ENCODE measurements at regions not wholly inside any gene's neighbourhood (a gene's known extent, or its start where the extent isn't known, plus 50 kb on each side); places are given as distances from the start of the nearest gene placed in this dataset.
"Not testable (repeated sequence)": the region's sequence is repeated elsewhere in the genome, so short reads cannot be mapped to it uniquely, and the experiment has no call there.

- intact Hi-C loops (cut with DNase I) = no loop called here
- no peak for ATAC-seq (ENCODE audit: poor library complexity)
- DNase-seq = no peak
Observed at GRCh38 chr4:111269439-111269838, 646.6 kb upstream of the PITX2 start.

GRCh38 chr4:111274060-111274459, 651.2 kb upstream of the PITX2 start:
- intact Hi-C loops (cut with DNase I) = no loop called here
- ATAC-seq (ENCODE audit: poor library complexity) (no peak), DNase-seq (no peak)

- intact Hi-C loops (cut with DNase I) = no loop called here
- ATAC-seq (ENCODE audit: poor library complexity) (no peak), DNase-seq (no peak)
Observed at GRCh38 chr4:111274486-111274885, 651.6 kb upstream of the PITX2 start.

- intact Hi-C loops (cut with DNase I) = no loop called here
Observed at GRCh38 chr4:111281219-111281618, 658.3 kb upstream of the PITX2 start.

GRCh38 chr4:111282035-111282434, 659.2 kb upstream of the PITX2 start:
- ATAC-seq (ENCODE audit: poor library complexity) = no peak
- DNase-seq = no peak
- intact Hi-C loops (cut with DNase I) = no loop called here

More at GRCh38 chr4:111281219-111281618, 658.3 kb upstream of the PITX2 start:
- ATAC-seq (ENCODE audit: poor library complexity) (no peak), DNase-seq (no peak)

GRCh38 chr4:111283066-111283677, 660.3 kb upstream of the PITX2 start:
- ATAC-seq (ENCODE audit: poor library complexity) (no peak), DNase-seq (peak; percentile 49)
- intact Hi-C loops (cut with DNase I) = no loop called here

- intact Hi-C loops (cut with DNase I) = no loop called here
- DNase-seq (no peak), ATAC-seq (ENCODE audit: poor library complexity) (no peak)
Observed at GRCh38 chr4:111296466-111296865, 673.6 kb upstream of the PITX2 start.

GRCh38 chr4:111303806-111304205, 680.9 kb upstream of the PITX2 start:
- intact Hi-C loops (cut with DNase I) = no loop called here
- DNase-seq (no peak), ATAC-seq (ENCODE audit: poor library complexity) (no peak)

GRCh38 chr4:111323496-111323895, 700.6 kb upstream of the PITX2 start:
- DNase-seq (no peak), ATAC-seq (ENCODE audit: poor library complexity) (no peak)
- intact Hi-C loops (cut with DNase I) = no loop called here

GRCh38 chr4:111323916-111324315, 701.0 kb upstream of the PITX2 start:
- no peak for DNase-seq
- no peak for ATAC-seq (ENCODE audit: poor library complexity)
- intact Hi-C loops (cut with DNase I) = no loop called here

GRCh38 chr4:111326450-111326849, 703.6 kb upstream of the PITX2 start:
- DNase-seq = no peak
- intact Hi-C loops (cut with DNase I) = no loop called here
- ATAC-seq (ENCODE audit: poor library complexity) = no peak

- DNase-seq = no peak
- no peak for ATAC-seq (ENCODE audit: poor library complexity)
- intact Hi-C loops (cut with DNase I) = no loop called here
Observed at GRCh38 chr4:111330786-111331185, 707.9 kb upstream of the PITX2 start.

GRCh38 chr4:111334361-111334760, 711.5 kb upstream of the PITX2 start:
- no peak for ATAC-seq (ENCODE audit: poor library complexity)
- no peak for DNase-seq
- intact Hi-C loops (cut with DNase I) = no loop called here

- ATAC-seq (ENCODE audit: poor library complexity); intact Hi-C loops (cut with DNase I): not testable (repeated sequence)
- peak; percentile 31 for DNase-seq
Observed at GRCh38 chr4:111337186-111337876, 714.5 kb upstream of the PITX2 start.

- DNase-seq = no peak
- intact Hi-C loops (cut with DNase I) = no loop called here
- no peak for ATAC-seq (ENCODE audit: poor library complexity)
Observed at GRCh38 chr4:111359602-111360001, 736.7 kb upstream of the PITX2 start.

- intact Hi-C loops (cut with DNase I) = no loop called here
- ATAC-seq (ENCODE audit: poor library complexity) (no peak), DNase-seq (no peak)
Observed at GRCh38 chr4:111360906-111361305, 738.0 kb upstream of the PITX2 start.

- ATAC-seq (ENCODE audit: poor library complexity) (peak; percentile 62), DNase-seq (peak; percentile 29)
- intact Hi-C loops (cut with DNase I) = no loop called here
Observed at GRCh38 chr4:111362941-111363361, 740.1 kb upstream of the PITX2 start.

- intact Hi-C loops (cut with DNase I); DNase-seq; ATAC-seq (ENCODE audit: poor library complexity): not testable (repeated sequence)
Observed at GRCh38 chr4:111377880-111378279, 755.0 kb upstream of the PITX2 start.

- intact Hi-C loops (cut with DNase I) = no loop called here
- no peak for ATAC-seq (ENCODE audit: poor library complexity)
- no peak for DNase-seq
Observed at GRCh38 chr4:111388561-111388960, 756.7 kb upstream of the FAM241A start.

- intact Hi-C loops (cut with DNase I) = no loop called here
- ATAC-seq (ENCODE audit: poor library complexity) = no peak
- DNase-seq = no peak
Observed at GRCh38 chr4:111391829-111392228, 753.4 kb upstream of the FAM241A start.

- no peak for DNase-seq
- no peak for ATAC-seq (ENCODE audit: poor library complexity)
- intact Hi-C loops (cut with DNase I) = no loop called here
Observed at GRCh38 chr4:111393781-111394180, 751.5 kb upstream of the FAM241A start.
